Neural cell (in vitro differentiated cells): ENCODE measurements at regions not wholly inside any gene's neighbourhood (a gene's known extent, or its start where the extent isn't known, plus 50 kb on each side); places are given as distances from the start of the nearest gene placed in this dataset.

Source experiments
- CTCF ChIP-seq: fragments of 450-650 bp; IDR thresholded peaks from 2 replicates; pipeline ENCODE4 v1.5.1; 2014; ENCODE audit warnings: antibody characterized with exemption, mild to moderate bottlenecking, moderate library complexity; ENCODE audit not compliant: poor library complexity, severe bottlenecking
- EP300 ChIP-seq: fragments of 450-650 bp; conservative IDR thresholded peaks from 2 replicates; pipeline ENCODE4 v1.6.1; 2014; ENCODE audit warnings: antibody characterized with exemption, mild to moderate bottlenecking, moderate library complexity; ENCODE audit not compliant: poor library complexity, severe bottlenecking
- EZH2 ChIP-seq: fragments of 200-600, 300-800 bp; shearing (Covaris generic), sonication (generic); IDR thresholded peaks from 2 replicates; pipeline ENCODE4 v1.6.1; 2014; ENCODE audit warnings: antibody characterized with exemption, low read length, borderline replicate concordance, mild to moderate bottlenecking; ENCODE audit not compliant: insufficient read depth, poor library complexity, severe bottlenecking
- MXI1 ChIP-seq: fragments of 450-650 bp; conservative IDR thresholded peaks from 2 replicates; pipeline ENCODE4 v1.6.1; 2014; ENCODE audit warnings: antibody characterized with exemption, mild to moderate bottlenecking; ENCODE audit not compliant: poor library complexity, severe bottlenecking
- POLR2AphosphoS5 ChIP-seq: IDR thresholded peaks from 2 replicates; pipeline ENCODE4 v1.6.1; 2012
- RAD21 ChIP-seq: fragments of 450-650 bp; conservative IDR thresholded peaks from 2 replicates; pipeline ENCODE4 v1.6.1; 2014; ENCODE audit warnings: antibody characterized with exemption, mild to moderate bottlenecking, moderate library complexity
- REST ChIP-seq: IDR thresholded peaks from 2 replicates; pipeline ENCODE4 v1.6.1; 2012; ENCODE audit warnings: borderline replicate concordance
- SMC3 ChIP-seq: fragments of 450-650 bp; conservative IDR thresholded peaks from 2 replicates; pipeline ENCODE4 v1.6.1; 2014; ENCODE audit warnings: antibody characterized with exemption, mild to moderate bottlenecking, moderate library complexity; ENCODE audit not compliant: poor library complexity
- TAF1 ChIP-seq: IDR thresholded peaks from 2 replicates; pipeline ENCODE4 v1.6.1; 2012; ENCODE audit warnings: low read depth

- no peak for TF ChIP-seq CTCF
- TF ChIP-seq POLR2AphosphoS5 = no peak
- no peak for TF ChIP-seq TAF1
- TF ChIP-seq REST = no peak
- TF ChIP-seq EP300 = no peak
- TF ChIP-seq MXI1 = no peak
- no peak for TF ChIP-seq SMC3
- no peak for TF ChIP-seq EZH2
- no peak for TF ChIP-seq RAD21
These were observed 102.0 kb downstream of the ERMARD start for GRCh38 chr6:169853196-169854082.
